ENCODE measurements at regions not wholly inside any gene's neighbourhood (a gene's known extent, or its start where the extent isn't known, plus 50 kb on each side); places are given as distances from the start of the nearest gene placed in this dataset.

GRCh38 chr2:21887881-21888280, 764.1 kb downstream of the TDRD15 start:
- TF ChIP-seq, protein P1, sequence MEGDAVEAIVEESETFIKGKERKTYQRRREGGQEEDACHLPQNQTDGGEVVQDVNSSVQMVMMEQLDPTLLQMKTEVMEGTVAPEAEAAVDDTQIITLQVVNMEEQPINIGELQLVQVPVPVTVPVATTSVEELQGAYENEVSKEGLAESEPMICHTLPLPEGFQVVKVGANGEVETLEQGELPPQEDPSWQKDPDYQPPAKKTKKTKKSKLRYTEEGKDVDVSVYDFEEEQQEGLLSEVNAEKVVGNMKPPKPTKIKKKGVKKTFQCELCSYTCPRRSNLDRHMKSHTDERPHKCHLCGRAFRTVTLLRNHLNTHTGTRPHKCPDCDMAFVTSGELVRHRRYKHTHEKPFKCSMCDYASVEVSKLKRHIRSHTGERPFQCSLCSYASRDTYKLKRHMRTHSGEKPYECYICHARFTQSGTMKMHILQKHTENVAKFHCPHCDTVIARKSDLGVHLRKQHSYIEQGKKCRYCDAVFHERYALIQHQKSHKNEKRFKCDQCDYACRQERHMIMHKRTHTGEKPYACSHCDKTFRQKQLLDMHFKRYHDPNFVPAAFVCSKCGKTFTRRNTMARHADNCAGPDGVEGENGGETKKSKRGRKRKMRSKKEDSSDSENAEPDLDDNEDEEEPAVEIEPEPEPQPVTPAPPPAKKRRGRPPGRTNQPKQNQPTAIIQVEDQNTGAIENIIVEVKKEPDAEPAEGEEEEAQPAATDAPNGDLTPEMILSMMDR (IDR thresholded peaks at IDR 0.05 in 4 of 5, conservative IDR thresholded peaks at IDR 0.05 in 1 of 5): no peak
- TF ChIP-seq POLR2A (IDR thresholded peaks at IDR 0.05): no peak

Measured in gastrocnemius medialis (tissue), 4 donors.